Spleen (tissue), 11 donors: ENCODE measurements at regions not wholly inside any gene's neighbourhood (a gene's known extent, or its start where the extent isn't known, plus 50 kb on each side); places are given as distances from the start of the nearest gene placed in this dataset.

Source experiments
- DNase-seq: peaks from one replicate; pipeline ENCODE4 v3.0.0-alpha.2; 2020
- H3K27ac ChIP-seq, 8 donors: fragments of 200-600 bp; sonication (generic) in 7 of 8; 1 replicate in 4 of 8; 2 replicates in 4 of 8; pipeline versions ENCODE4 v1.5.0 to v1.8.0; 2016 to 2021; ENCODE audit warnings: inconsistent platforms in 4 of 8, mild to moderate bottlenecking in 4 of 8, moderate library complexity in 1 of 8
- H3K27me3 ChIP-seq, 7 donors: fragments of 200-600 bp; sonication (generic) in 6 of 7; replicated peaks in 1 of 7; 1 replicate in 4 of 7; 2 replicates in 3 of 7; pipeline versions ENCODE4 v1.5.0 to v1.8.0; 2016 to 2021; ENCODE audit warnings: inconsistent platforms in 3 of 7, mild to moderate bottlenecking in 1 of 7
- H3K36me3 ChIP-seq, 6 donors: fragments of 200-600 bp; sonication (generic) in 5 of 6; 1 replicate in 4 of 6; 2 replicates in 2 of 6; pipeline versions ENCODE4 v1.5.0 to v1.8.0; 2016 to 2021; ENCODE audit warnings: inconsistent platforms in 2 of 6
- H3K4me1 ChIP-seq, 6 donors: fragments of 200-600 bp; sonication (generic) in 5 of 6; 1 replicate in 3 of 6; 2 replicates in 3 of 6; pipeline versions ENCODE4 v1.5.0 to v1.8.0; 2016 to 2021; ENCODE audit warnings: inconsistent platforms in 3 of 6
- H3K4me3 ChIP-seq, 8 donors: fragments of 200-600 bp; sonication (generic) in 7 of 8; 1 replicate in 4 of 8; 2 replicates in 4 of 8; pipeline versions ENCODE4 v1.5.0 to v1.8.0; 2016 to 2021; ENCODE audit warnings: inconsistent platforms in 4 of 8, mild to moderate bottlenecking in 4 of 8, moderate library complexity in 2 of 8
- H3K9me3 ChIP-seq, 8 donors: fragments of 200-600 bp; sonication (generic) in 7 of 8; 1 replicate in 4 of 8; 2 replicates in 4 of 8; pipeline versions ENCODE4 v1.5.0 to v1.8.0; 2016 to 2021; ENCODE audit warnings: inconsistent platforms in 4 of 8
- CTCF ChIP-seq, 11 experiments: fragments of 200-600 bp in 7 of 11; fragments of 450-650 bp in 4 of 11; sonication (generic) in 4 of 11; IDR thresholded peaks in 8 of 11; conservative IDR thresholded peaks in 3 of 11; 1 replicate in 7 of 11; 2 replicates in 4 of 11; pipeline versions ENCODE4 v1.4.0 to v1.8.0; 2016 to 2021; ENCODE audit warnings: antibody characterized with exemption in 11 of 11, inconsistent platforms in 4 of 11, mild to moderate bottlenecking in 1 of 11
- POLR2A ChIP-seq, 3 donors: fragments of 450-650 bp; IDR thresholded peaks; one replicate each; pipeline ENCODE4 v1.5.1; 2017; ENCODE audit warnings: antibody characterized with exemption in 3 of 3, mild to moderate bottlenecking in 1 of 3
- POLR2AphosphoS5 ChIP-seq, 3 donors: sonication (generic); formaldehyde crosslinking; IDR thresholded peaks; one replicate each; pipeline ENCODE4 v1.5.1; 2017; ENCODE audit warnings: antibody characterized with exemption in 3 of 3
- WGBS, 5 donors: extraction: QIAGEN DNeasy Blood & Tissue Kit in 3 of 5; methylation state at CpG; one replicate each; pipeline versions ENCODE4 v1.1.5 to v1.1.7; 2013 to 2018; 5-methylcytosine and 5-hydroxymethylcytosine counted together
- intact Hi-C: fragments of 100-400 bp; cut with DNase I; formaldehyde crosslinking; loops from one replicate; pipeline ENCODE4 v1.15.0; 2023; ENCODE audit warnings: low total_unique reads
- donor health status: healthy with polysubstance abuse.
- donor health status: DM: no; HTN: no; CAD: no; lungs with moderate emphysema.
- donor health status: DM: no; HTN: no; CAD: no.
- donor health status: Bipolar disorder and iron deficiency.
- donor health status: healthy.
- donor health status: DM: no; HTN: no; CAD: no.
- donor health status: DM: yes; HTN: yes; CAD: no.

- intact Hi-C loops = no loop called here
- no peaks in the 10 kb centered on the region for H3K36me3 ChIP-seq
- DNase-seq = no peak
- H3K9me3 ChIP-seq = no peaks in the 10 kb centered on the region
- H3K27me3 ChIP-seq = no peaks in the 10 kb centered on the region
- WGBS, 5 donors = 67 to 81% (median 80%) methylated on average over 1 of the region's 1 CpG
- H3K4me1 ChIP-seq = no peaks in the 10 kb centered on the region
- TF ChIP-seq POLR2AphosphoS5 (IDR thresholded peaks at IDR 0.05) (no peak), CTCF (IDR thresholded peaks at IDR 0.05 in 8 of 11, conservative IDR thresholded peaks at IDR 0.05 in 3 of 11) (no peak), POLR2A (IDR thresholded peaks at IDR 0.05) (no peak)
- H3K27ac ChIP-seq = no peak overlapping the region
- H3K4me3 ChIP-seq = no peak overlapping the region
These were observed 131.0 kb upstream of the ASTN2 start for GRCh38 chr9:117545846-117546245.

DNA sequence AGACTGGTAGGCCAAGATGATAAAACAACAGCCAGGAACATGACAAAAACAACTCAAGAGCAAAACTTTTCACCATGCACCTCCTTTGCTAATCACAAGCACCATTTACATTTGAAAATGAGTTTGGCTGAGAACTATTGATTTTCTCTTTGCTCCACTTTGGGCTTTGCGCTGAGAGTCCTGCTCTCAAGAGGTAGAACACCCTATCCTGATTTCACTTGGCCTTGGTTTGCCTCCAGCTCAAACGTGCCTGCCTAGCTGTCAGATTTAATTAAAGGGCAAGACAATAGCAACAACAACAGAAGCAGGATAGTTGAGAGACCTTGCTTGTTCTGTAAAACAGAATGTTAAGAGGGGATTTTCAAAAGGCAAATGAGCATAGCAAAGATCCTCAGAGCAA is 128.2 kb upstream of the ASTN2 start:
- no peaks in the 10 kb centered on the region for H3K4me1 ChIP-seq
- no peaks in the 10 kb centered on the region for H3K36me3 ChIP-seq
- no peak for DNase-seq
- peaks cover 0 to 4% (median 0%) of the 10 kb centered on the region in 7 donors for H3K27me3 ChIP-seq
- no peaks in the 10 kb centered on the region for H3K9me3 ChIP-seq
- no peak for TF ChIP-seq POLR2A (IDR thresholded peaks at IDR 0.05)
- no peak for TF ChIP-seq CTCF (IDR thresholded peaks at IDR 0.05 in 8 of 11, conservative IDR thresholded peaks at IDR 0.05 in 3 of 11)
- TF ChIP-seq POLR2AphosphoS5 (IDR thresholded peaks at IDR 0.05) = no peak
- H3K4me3 ChIP-seq = no peak overlapping the region
- no peak overlapping the region for H3K27ac ChIP-seq
- WGBS, 5 donors = 37 to 45% (median 42%) methylated on average over 2 of the region's 2 CpGs
- intact Hi-C loops = no loop called here

DNA sequence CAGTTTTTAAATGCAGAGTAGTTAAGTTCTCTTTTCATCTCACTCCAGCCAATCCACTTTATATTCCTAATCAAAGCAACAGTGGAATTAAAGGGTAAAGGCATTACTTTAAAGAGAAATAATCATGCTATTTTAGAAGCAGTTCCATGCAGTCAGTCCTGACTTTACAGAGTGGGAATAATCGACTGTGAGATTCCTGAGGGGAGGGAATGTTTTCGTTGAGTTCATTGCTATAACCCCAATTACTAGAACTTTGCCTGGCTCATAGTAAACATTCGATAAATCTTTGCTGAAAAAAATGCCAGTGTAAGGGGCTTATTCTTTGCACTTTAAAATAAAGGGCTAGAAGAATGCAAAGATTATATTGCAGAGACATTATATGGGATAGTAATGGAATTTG is 127.2 kb upstream of the ASTN2 start:
- 53 to 63% (median 56%) methylated on average over 3 of the region's 3 CpGs for WGBS, 5 donors
- Histone ChIP-seq H3K27ac (no peak overlapping the region), H3K9me3 (no peaks in the 10 kb centered on the region), H3K36me3 (no peaks in the 10 kb centered on the region), H3K4me1 (no peaks in the 10 kb centered on the region), H3K4me3 (no peak overlapping the region), H3K27me3 (peaks cover 0 to 4% (median 0%) of the 10 kb centered on the region in 7 donors)
- no peak for TF ChIP-seq CTCF (IDR thresholded peaks at IDR 0.05 in 8 of 11, conservative IDR thresholded peaks at IDR 0.05 in 3 of 11)
- intact Hi-C loops = no loop called here
- DNase-seq = no peak

DNA sequence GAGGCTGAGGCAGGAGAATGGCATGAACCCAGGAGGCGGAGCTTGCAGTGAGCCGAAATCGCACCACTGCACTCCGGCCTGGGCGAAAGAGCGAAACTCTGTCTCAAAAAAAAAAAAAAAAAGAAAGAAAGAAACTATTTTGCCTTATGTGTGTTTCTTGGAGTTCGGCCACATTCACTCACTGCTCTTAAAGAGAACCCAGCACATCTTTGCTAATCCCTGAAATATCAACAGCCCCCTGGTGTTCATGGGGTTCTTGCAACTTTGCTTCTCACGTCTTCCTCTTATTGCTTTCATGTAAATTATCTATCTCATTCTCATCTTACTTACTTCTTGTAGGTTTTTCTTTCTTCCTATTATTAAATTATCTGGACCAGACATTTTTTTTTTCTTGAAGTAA is 126.3 kb upstream of the ASTN2 start:
- 80 to 93% (median 91%) methylated on average over 8 of the region's 8 CpGs for WGBS, 5 donors
- H3K27ac ChIP-seq = no peak overlapping the region
- no peak overlapping the region for H3K4me3 ChIP-seq
- intact Hi-C loops = no loop called here
- no peak for TF ChIP-seq CTCF (IDR thresholded peaks at IDR 0.05 in 8 of 11, conservative IDR thresholded peaks at IDR 0.05 in 3 of 11)
- no peak for TF ChIP-seq POLR2A (IDR thresholded peaks at IDR 0.05)
- no peak for TF ChIP-seq POLR2AphosphoS5 (IDR thresholded peaks at IDR 0.05)
- peaks cover 0 to 4% (median 0%) of the 10 kb centered on the region in 7 donors for H3K27me3 ChIP-seq
- H3K36me3 ChIP-seq = no peaks in the 10 kb centered on the region
- no peak for DNase-seq
- H3K9me3 ChIP-seq = no peaks in the 10 kb centered on the region
- no peaks in the 10 kb centered on the region for H3K4me1 ChIP-seq
